ENCODE measurements at regions not wholly inside any gene's neighbourhood (a gene's known extent, or its start where the extent isn't known, plus 50 kb on each side); places are given as distances from the start of the nearest gene placed in this dataset.

- no peak for TF ChIP-seq CTCF (IDR thresholded peaks at IDR 0.05)
- TF ChIP-seq POLR2A (IDR thresholded peaks at IDR 0.05): no peak
Observed at GRCh38 chr12:28060871-28061270, 88.3 kb upstream of the PTHLH start.

Data from testis (tissue), 2 donors.